GM12878 (cell line): ENCODE measurements at regions not wholly inside any gene's neighbourhood (a gene's known extent, or its start where the extent isn't known, plus 50 kb on each side); places are given as distances from the start of the nearest gene placed in this dataset.

ENCODE experiments used
- ATAC-seq: fragments of 200-7000 bp; cut with Tn5 transposase; 3 replicates; pipeline ENCODE4 v1.9.1; 2020; ENCODE audit warnings: mild to moderate bottlenecking, moderate library complexity
- BruUV-seq: library from RNA; stranded (reverse); fragments of 400-500 nt; replicated peaks from 2 replicates; lab custom pipeline; 2021; lab: Mats Ljungman, UMichigan
- CTCF ChIA-PET: fragments of 300-600 bp; sonication (Branson Sonifier 250); formaldehyde crosslinking; extraction: SDS; loops from one replicate; lab custom pipeline; 2021; ENCODE audit warnings: inconsistent platforms; lab: Yijun Ruan, JAX
- POLR2A ChIA-PET: fragments of 350-600 bp; formaldehyde crosslinking; extraction: SDS; loops from one replicate; lab custom pipeline; 2021; ENCODE audit warnings: inconsistent platforms; lab: Charles Lee
- RAD21 ChIA-PET: fragments of 300-600 bp; sonication (Branson Sonifier 250); formaldehyde crosslinking; loops from one replicate; lab custom pipeline; 2023; ENCODE audit warnings: antibody characterized with exemption; ENCODE audit not compliant: unreplicated experiment; lab: Charles Lee
- SMC1A ChIA-PET: fragments of 300-600 bp; sonication (Branson Sonifier 250); formaldehyde crosslinking; loops from one replicate; lab custom pipeline; 2023; ENCODE audit not compliant: unreplicated experiment, uncharacterized antibody; lab: Charles Lee
- DNase-seq: peaks from one replicate; pipeline ENCODE4 v3.0.0-alpha.2; 2011; ENCODE audit warnings: low read depth, low spot score
- FAIRE-seq: peaks from 3 replicates; lab custom pipeline; 2011; peaks lifted over from hg19 to GRCh38; lab: Jason Lieb, UNC
- H2AFZ ChIP-seq: 2 replicates; pipeline ENCODE4 v1.6.0; 2011; ENCODE audit warnings: low read depth, low read length, control low read depth; ENCODE audit not compliant: control insufficient read depth
- H3K27ac ChIP-seq: 2 replicates; pipeline ENCODE4 v1.5.1; 2011; ENCODE audit warnings: control low read depth; ENCODE audit not compliant: control insufficient read depth, insufficient read depth
- H3K27me3 ChIP-seq, 2 experiments: replicated peaks in 1 of 2; 2 replicates each; pipeline versions ENCODE4 v1.6.0 to v1.6.1; 2011; ENCODE audit warnings: low read length in 1 of 2; ENCODE audit not compliant: control insufficient read depth in 2 of 2, insufficient read depth in 2 of 2
- H3K36me3 ChIP-seq, 2 experiments: 2 replicates each; pipeline ENCODE4 v1.5.1; 2011; ENCODE audit warnings: low read length in 1 of 2; ENCODE audit not compliant: control insufficient read depth in 2 of 2, insufficient read depth in 2 of 2
- H3K4me1 ChIP-seq: 2 replicates; pipeline ENCODE4 v1.6.1; 2011; ENCODE audit warnings: mild to moderate bottlenecking, low read length, moderate library complexity, mixed read lengths; ENCODE audit not compliant: control insufficient read depth, insufficient read depth
- H3K4me2 ChIP-seq: 2 replicates; pipeline ENCODE4 v1.6.0; 2011; ENCODE audit warnings: control low read depth; ENCODE audit not compliant: control insufficient read depth, insufficient read depth
- H3K4me3 ChIP-seq: fragments of 200-600 bp; sonication (generic); 2 replicates; pipeline ENCODE4 v1.5.1; 2016
- H3K79me2 ChIP-seq: 2 replicates; pipeline ENCODE4 v1.6.0; 2011; ENCODE audit warnings: low read length; ENCODE audit not compliant: control insufficient read depth, insufficient read depth
- H3K9ac ChIP-seq: 2 replicates; pipeline ENCODE4 v1.8.0; 2011; ENCODE audit warnings: low read length, control low read depth, mixed read lengths; ENCODE audit not compliant: control insufficient read depth, insufficient read depth
- H3K9me3 ChIP-seq: replicated peaks from 3 replicates; pipeline ENCODE4 v1.5.1; 2011; ENCODE audit warnings: mild to moderate bottlenecking, low read length; ENCODE audit not compliant: control insufficient read depth, insufficient read depth
- H4K20me1 ChIP-seq: 2 replicates; pipeline ENCODE4 v1.6.0; 2011; ENCODE audit not compliant: control insufficient read depth, insufficient read depth
- CEBPB ChIP-seq, 2 experiments: fragments of 150-350 bp in 1 of 2; IDR thresholded peaks; 2 replicates each; pipeline ENCODE4 v1.6.1; 2012 to 2014; ENCODE audit warnings: low read depth in 2 of 2, low read length in 2 of 2, borderline replicate concordance in 1 of 2, inconsistent platforms in 1 of 2
- CHD1 ChIP-seq: IDR thresholded peaks from 2 replicates; pipeline ENCODE4 v1.6.1; 2012; ENCODE audit warnings: low read depth, low read length, improper control_type of control experiment
- CHD2 ChIP-seq: IDR thresholded peaks from 2 replicates; pipeline ENCODE4 v1.6.1; 2011; ENCODE audit warnings: low read depth, low read length, improper control_type of control experiment, borderline replicate concordance
- EP300 ChIP-seq, 2 experiments: fragments of 150-350 bp in 1 of 2; IDR thresholded peaks; 2 replicates each; pipeline ENCODE4 v1.6.1; 2011 to 2012; ENCODE audit warnings: low read depth in 2 of 2, low read length in 2 of 2, borderline replicate concordance in 1 of 2, improper control_type of control experiment in 1 of 2, inconsistent platforms in 1 of 2; ENCODE audit not compliant: control insufficient read depth in 1 of 2
- IKZF2 ChIP-seq, 2 experiments: fragments of 450-650 bp; IDR thresholded peaks; 2 replicates each; pipeline ENCODE4 v1.6.1; 2017; ENCODE audit warnings: mild to moderate bottlenecking in 2 of 2, moderate library complexity in 2 of 2
- JUNB ChIP-seq: IDR thresholded peaks from 2 replicates; pipeline ENCODE4 v1.6.1; 2016; ENCODE audit warnings: antibody characterized with exemption, mild to moderate bottlenecking
- MEF2A ChIP-seq: IDR thresholded peaks from 2 replicates; pipeline ENCODE4 v1.6.1; 2011; ENCODE audit warnings: low read depth, mild to moderate bottlenecking, low read length, moderate library complexity; ENCODE audit not compliant: insufficient read depth
- MXI1 ChIP-seq: fragments of 150-350 bp; IDR thresholded peaks from 2 replicates; pipeline ENCODE4 v1.6.1; 2011; ENCODE audit warnings: low read depth, mild to moderate bottlenecking, inconsistent platforms, low read length, improper control_type of control experiment
- MYC ChIP-seq: IDR thresholded peaks from 2 replicates; pipeline ENCODE4 v1.6.1; 2011; ENCODE audit warnings: mild to moderate bottlenecking, low read length, moderate library complexity, inconsistent platforms; ENCODE audit not compliant: insufficient read depth, insufficient replicate concordance, insufficient read length, severe bottlenecking
- NKRF ChIP-seq: fragments of 450-650 bp; conservative IDR thresholded peaks from 2 replicates; pipeline ENCODE4 v1.6.1; 2017; ENCODE audit warnings: mild to moderate bottlenecking, moderate library complexity
- POLR2AphosphoS5 ChIP-seq: IDR thresholded peaks from 2 replicates; pipeline ENCODE4 v1.6.1; 2011; ENCODE audit warnings: mild to moderate bottlenecking, low read length, inconsistent platforms
- RFX5 ChIP-seq: IDR thresholded peaks from 2 replicates; pipeline ENCODE4 v1.6.1; 2011; ENCODE audit warnings: low read depth, low read length, improper control_type of control experiment
- TCF12 ChIP-seq: IDR thresholded peaks from 2 replicates; pipeline ENCODE4 v1.6.1; 2011; ENCODE audit warnings: low read depth, mild to moderate bottlenecking, low read length
- WGBS: methylation state at CpG from one replicate; pipeline ENCODE4 v1.1.6; 2016; ENCODE audit warnings: low lambda C conversion rate; ENCODE audit not compliant: insufficient replicate concordance, insufficient coverage; ENCODE audit errors: missing lambda C conversion rate; 5-methylcytosine and 5-hydroxymethylcytosine counted together
- in situ Hi-C: fragments of 300-500 bp; cut with MboI; formaldehyde crosslinking; loops from 9 replicates; pipeline ENCODE4 v1.14.3; 2018; ENCODE audit warnings: mixed read lengths
- intact Hi-C: fragments of 100-400 bp; cut with micrococcal nuclease; formaldehyde crosslinking; loops from one replicate; pipeline ENCODE4 v1.14.2; 2022; ENCODE audit not compliant: unreplicated experiment
- TF ChIP-seq, protein P1 (sequence below), 3 experiments: IDR thresholded peaks in 2 of 3; conservative IDR thresholded peaks in 1 of 3; 2 replicates each; pipeline ENCODE4 v1.5.1; 2011; ENCODE audit warnings: low read depth in 3 of 3, low read length in 3 of 3, mild to moderate bottlenecking in 3 of 3, control low read depth in 2 of 3, moderate library complexity in 2 of 3, inconsistent platforms in 1 of 3, mixed read lengths in 1 of 3; ENCODE audit not compliant: control insufficient read depth in 2 of 3, insufficient read depth in 1 of 3; ENCODE audit errors: extremely low read depth in 1 of 3
- TF ChIP-seq, protein P2 (sequence below): fragments of 450-650 bp; formaldehyde crosslinking; IDR thresholded peaks from 2 replicates; pipeline ENCODE4 v1.5.0; 2022; ENCODE audit warnings: mild to moderate bottlenecking, missing genetic modification characterization

DNA sequence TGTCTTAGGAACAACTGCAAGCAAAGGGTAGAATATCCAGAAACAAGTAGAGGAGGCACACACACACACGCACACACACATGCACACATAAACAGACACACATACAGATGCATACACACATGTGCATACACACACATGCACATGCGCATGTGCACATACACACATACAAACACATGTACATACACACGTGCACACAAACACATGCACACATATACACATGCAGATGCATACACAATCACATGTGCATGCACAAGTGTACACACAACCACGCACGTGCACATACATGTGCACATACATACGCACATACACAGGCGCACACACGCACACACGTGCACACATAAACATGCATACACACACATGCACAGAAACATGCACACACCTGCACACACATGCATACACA is 206.5 kb upstream of the OPRM1 start (continued):
- TF ChIP-seq CHD2 (no peak), POLR2AphosphoS5 (no peak), IKZF2 (IDR thresholded peaks at IDR 0.05) (no peak), EP300 (IDR thresholded peaks at IDR 0.05; ENCODE audit: borderline replicate concordance in 1 of 2, control insufficient read depth in 1 of 2, low read depth in 2 of 2, low read length in 2 of 2) (no peak), JUNB (no peak), NKRF (no peak)

- Histone ChIP-seq H3K79me2 (no peaks in the 10 kb centered on the region), H3K4me1 (no peaks in the 10 kb centered on the region), H3K36me3 (no peaks in the 10 kb centered on the region), H3K27me3 (no peaks in the 10 kb centered on the region), H3K4me3 (no peak overlapping the region), H3K27ac (no peak overlapping the region), H3K9ac (no peak overlapping the region), H3K4me2 (no peak overlapping the region), H2AFZ (no peak overlapping the region), H3K9me3 (no peaks in the 10 kb centered on the region), H4K20me1 (no peaks in the 10 kb centered on the region)
- DNase-seq (no peak), ATAC-seq (no peak), FAIRE-seq (no peak)
- BruUV-seq, result no TSS peak
- intact Hi-C loops, result no loop called here
- in situ Hi-C loops, result no loop called here
- 29% methylated on average over 5 of the region's 5 CpGs for WGBS
- ChIA-PET RAD21 (no interaction called here), CTCF (no interaction called here), POLR2A (no interaction called here), SMC1A (no interaction called here)
- no peak for TF ChIP-seq MEF2A
- TF ChIP-seq, protein P1, sequence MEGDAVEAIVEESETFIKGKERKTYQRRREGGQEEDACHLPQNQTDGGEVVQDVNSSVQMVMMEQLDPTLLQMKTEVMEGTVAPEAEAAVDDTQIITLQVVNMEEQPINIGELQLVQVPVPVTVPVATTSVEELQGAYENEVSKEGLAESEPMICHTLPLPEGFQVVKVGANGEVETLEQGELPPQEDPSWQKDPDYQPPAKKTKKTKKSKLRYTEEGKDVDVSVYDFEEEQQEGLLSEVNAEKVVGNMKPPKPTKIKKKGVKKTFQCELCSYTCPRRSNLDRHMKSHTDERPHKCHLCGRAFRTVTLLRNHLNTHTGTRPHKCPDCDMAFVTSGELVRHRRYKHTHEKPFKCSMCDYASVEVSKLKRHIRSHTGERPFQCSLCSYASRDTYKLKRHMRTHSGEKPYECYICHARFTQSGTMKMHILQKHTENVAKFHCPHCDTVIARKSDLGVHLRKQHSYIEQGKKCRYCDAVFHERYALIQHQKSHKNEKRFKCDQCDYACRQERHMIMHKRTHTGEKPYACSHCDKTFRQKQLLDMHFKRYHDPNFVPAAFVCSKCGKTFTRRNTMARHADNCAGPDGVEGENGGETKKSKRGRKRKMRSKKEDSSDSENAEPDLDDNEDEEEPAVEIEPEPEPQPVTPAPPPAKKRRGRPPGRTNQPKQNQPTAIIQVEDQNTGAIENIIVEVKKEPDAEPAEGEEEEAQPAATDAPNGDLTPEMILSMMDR (IDR thresholded peaks at IDR 0.05 in 2 of 3, conservative IDR thresholded peaks at IDR 0.05 in 1 of 3; ENCODE audit: control insufficient read depth in 2 of 3, extremely low read depth in 1 of 3, insufficient read depth in 1 of 3, low read depth in 3 of 3, low read length in 3 of 3), result no peak
- no peak for TF ChIP-seq CEBPB (IDR thresholded peaks at IDR 0.05; ENCODE audit: borderline replicate concordance in 1 of 2, low read depth in 2 of 2, low read length in 2 of 2)
- no peak for TF ChIP-seq CHD1
- no peak for TF ChIP-seq TCF12
- TF ChIP-seq MXI1, result no peak
- no peak for TF ChIP-seq MYC
- no peak for TF ChIP-seq RFX5
- TF ChIP-seq, protein P2, sequence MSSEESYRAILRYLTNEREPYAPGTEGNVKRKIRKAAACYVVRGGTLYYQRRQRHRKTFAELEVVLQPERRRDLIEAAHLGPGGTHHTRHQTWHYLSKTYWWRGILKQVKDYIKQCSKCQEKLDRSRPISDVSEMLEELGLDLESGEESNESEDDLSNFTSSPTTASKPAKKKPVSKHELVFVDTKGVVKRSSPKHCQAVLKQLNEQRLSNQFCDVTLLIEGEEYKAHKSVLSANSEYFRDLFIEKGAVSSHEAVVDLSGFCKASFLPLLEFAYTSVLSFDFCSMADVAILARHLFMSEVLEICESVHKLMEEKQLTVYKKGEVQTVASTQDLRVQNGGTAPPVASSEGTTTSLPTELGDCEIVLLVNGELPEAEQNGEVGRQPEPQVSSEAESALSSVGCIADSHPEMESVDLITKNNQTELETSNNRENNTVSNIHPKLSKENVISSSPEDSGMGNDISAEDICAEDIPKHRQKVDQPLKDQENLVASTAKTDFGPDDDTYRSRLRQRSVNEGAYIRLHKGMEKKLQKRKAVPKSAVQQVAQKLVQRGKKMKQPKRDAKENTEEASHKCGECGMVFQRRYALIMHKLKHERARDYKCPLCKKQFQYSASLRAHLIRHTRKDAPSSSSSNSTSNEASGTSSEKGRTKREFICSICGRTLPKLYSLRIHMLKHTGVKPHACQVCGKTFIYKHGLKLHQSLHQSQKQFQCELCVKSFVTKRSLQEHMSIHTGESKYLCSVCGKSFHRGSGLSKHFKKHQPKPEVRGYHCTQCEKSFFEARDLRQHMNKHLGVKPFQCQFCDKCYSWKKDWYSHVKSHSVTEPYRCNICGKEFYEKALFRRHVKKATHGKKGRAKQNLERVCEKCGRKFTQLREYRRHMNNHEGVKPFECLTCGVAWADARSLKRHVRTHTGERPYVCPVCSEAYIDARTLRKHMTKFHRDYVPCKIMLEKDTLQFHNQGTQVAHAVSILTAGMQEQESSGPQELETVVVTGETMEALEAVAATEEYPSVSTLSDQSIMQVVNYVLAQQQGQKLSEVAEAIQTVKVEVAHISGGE (CRISPR knock-in tag), result no peak
These were observed 207.5 kb upstream of the OPRM1 start for GRCh38 chr6:153831350-153832078.
